GM21825 (cell line): ENCODE measurements at regions not wholly inside any gene's neighbourhood (a gene's known extent, or its start where the extent isn't known, plus 50 kb on each side); places are given as distances from the start of the nearest gene placed in this dataset.
A peak's percentile ranks its signal among the peaks of the same experiment; 100 is the strongest.

Source experiments
- ATAC-seq: cut with Tn5 transposase; IDR thresholded peaks from one replicate; pipeline ENCODE4 v1.9.1; 2021; ENCODE audit warnings: mild to moderate bottlenecking, moderate library complexity; ENCODE audit not compliant: unreplicated experiment

GRCh38 chr7:17212188-17212587 is 86.3 kb upstream of the AHR start:
- no peak for ATAC-seq

GRCh38 chr7:17227766-17228490 is 70.5 kb upstream of the AHR start:
- no peak for ATAC-seq

GRCh38 chr7:17229228-17229627 is 69.2 kb upstream of the AHR start:
- ATAC-seq: no peak

- ATAC-seq: no peak
These were observed 68.2 kb upstream of the AHR start for GRCh38 chr7:17230099-17230807.

GRCh38 chr7:17233603-17234002 is 64.8 kb upstream of the AHR start:
- ATAC-seq: no peak

GRCh38 chr7:17234030-17234397 is 64.4 kb upstream of the AHR start:
- ATAC-seq: peak; percentile 46

- ATAC-seq: peak; percentile 98
These were observed 63.9 kb upstream of the AHR start for GRCh38 chr7:17234398-17235031.

- ATAC-seq: no peak
These were observed 62.3 kb upstream of the AHR start for GRCh38 chr7:17236171-17236570.

GRCh38 chr7:17236603-17237002 is 61.8 kb upstream of the AHR start:
- ATAC-seq: no peak

- no peak for ATAC-seq
These were observed 59.4 kb upstream of the AHR start for GRCh38 chr7:17239046-17239445.

- no peak for ATAC-seq
These were observed 58.5 kb upstream of the AHR start for GRCh38 chr7:17239683-17240521.

- no peak for ATAC-seq
These were observed 55.9 kb upstream of the AHR start for GRCh38 chr7:17242504-17242903.

- ATAC-seq: no peak
These were observed 53.7 kb upstream of the AHR start for GRCh38 chr7:17244786-17245185.

- ATAC-seq: no peak
These were observed 51.1 kb upstream of the AHR start for GRCh38 chr7:17247357-17247756.

- ATAC-seq: no peak
These were observed 49.9 kb upstream of the AHR start for GRCh38 chr7:17248527-17248926.
